Erythroblast (primary cell): ENCODE measurements at regions not wholly inside any gene's neighbourhood (a gene's known extent, or its start where the extent isn't known, plus 50 kb on each side); places are given as distances from the start of the nearest gene placed in this dataset.

Experiments used
- GATA1 ChIP-seq: IDR thresholded peaks from 2 replicates; pipeline ENCODE4 v1.6.1; 2011; ENCODE audit warnings: low read depth, mild to moderate bottlenecking, control low read depth, low read length, moderate library complexity
- POLR2A ChIP-seq: IDR thresholded peaks from 2 replicates; pipeline ENCODE4 v1.6.1; 2011; ENCODE audit warnings: mild to moderate bottlenecking, low read length

GRCh38 chr1:194026422-194026821 is 840.0 kb upstream of the B3GALT2 start:
- no peak for TF ChIP-seq POLR2A
- TF ChIP-seq GATA1: no peak
